ENCODE measurements at regions not wholly inside any gene's neighbourhood (a gene's known extent, or its start where the extent isn't known, plus 50 kb on each side); places are given as distances from the start of the nearest gene placed in this dataset.

DNA sequence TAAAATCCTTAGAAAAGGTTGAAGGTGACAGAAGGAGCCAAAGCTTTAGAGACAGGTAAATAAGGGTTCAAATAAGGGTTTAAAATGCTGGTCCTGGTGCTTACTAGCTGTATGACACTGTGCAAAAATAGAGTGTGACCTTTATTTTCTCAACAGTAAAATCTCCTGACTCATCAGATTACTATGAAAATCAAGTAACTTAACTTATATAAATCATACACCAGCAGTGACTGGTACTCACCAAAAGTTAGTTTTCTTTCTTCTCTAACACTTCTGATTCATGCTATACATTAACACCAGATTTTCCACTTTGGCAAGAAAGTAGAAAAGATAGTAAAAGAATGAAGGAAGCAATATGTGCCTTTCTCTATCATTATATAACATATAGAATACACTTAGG lies 205.9 kb upstream of the GBE1 start:
- Histone ChIP-seq H3K27me3 (ENCODE audit: control insufficient read depth, extremely low read depth, insufficient read depth, low read length) (no peaks in the 10 kb centered on the region), H3K36me3 (ENCODE audit: control insufficient read depth in 2 of 2, extremely low read depth in 1 of 2, insufficient read depth in 2 of 2, low read length in 2 of 2) (no peaks in the 10 kb centered on the region), H3K9me3 (ENCODE audit: control insufficient read depth, low read depth, low read length) (no peaks in the 10 kb centered on the region), H3K27ac (ENCODE audit: control insufficient read depth, insufficient read depth, low read length) (no peak overlapping the region), H3K79me2 (ENCODE audit: control insufficient read depth, insufficient read depth, low read length) (no peaks in the 10 kb centered on the region), H3K4me3 (ENCODE audit: control insufficient read depth in 2 of 3, extremely low read depth in 1 of 3, insufficient read depth in 2 of 3, low read depth in 1 of 3, low read length in 3 of 3) (no peak overlapping the region), H3K4me1 (ENCODE audit: control insufficient read depth, extremely low read depth, insufficient read depth, low read length) (no peaks in the 10 kb centered on the region), H2AFZ (ENCODE audit: control insufficient read depth, low read length) (no peak overlapping the region), H3K9me1 (ENCODE audit: control insufficient read depth, extremely low read depth, insufficient read depth, low read length) (no peaks in the 10 kb centered on the region), H3K9ac (ENCODE audit: control insufficient read depth, extremely low read depth, insufficient read depth, low read length) (no peak overlapping the region), H3K4me2 (ENCODE audit: control insufficient read depth, extremely low read depth, insufficient read depth, low read depth, low read length) (no peak overlapping the region), H4K20me1 (ENCODE audit: control insufficient read depth, extremely low read depth, insufficient read depth, low read length) (no peaks in the 10 kb centered on the region)
- DNase-seq (ENCODE audit: low read depth, low spot score) (no peak), FAIRE-seq (no peak)
- dilution Hi-C loops (cut with MboI; ENCODE audit: extremely low pct_ligation_motif_present, low sequenced_read_pairs): no loop called here
- no peak for TF ChIP-seq EZH2 (IDR thresholded peaks at IDR 0.05; ENCODE audit: low read length)
- TF ChIP-seq, protein P1, sequence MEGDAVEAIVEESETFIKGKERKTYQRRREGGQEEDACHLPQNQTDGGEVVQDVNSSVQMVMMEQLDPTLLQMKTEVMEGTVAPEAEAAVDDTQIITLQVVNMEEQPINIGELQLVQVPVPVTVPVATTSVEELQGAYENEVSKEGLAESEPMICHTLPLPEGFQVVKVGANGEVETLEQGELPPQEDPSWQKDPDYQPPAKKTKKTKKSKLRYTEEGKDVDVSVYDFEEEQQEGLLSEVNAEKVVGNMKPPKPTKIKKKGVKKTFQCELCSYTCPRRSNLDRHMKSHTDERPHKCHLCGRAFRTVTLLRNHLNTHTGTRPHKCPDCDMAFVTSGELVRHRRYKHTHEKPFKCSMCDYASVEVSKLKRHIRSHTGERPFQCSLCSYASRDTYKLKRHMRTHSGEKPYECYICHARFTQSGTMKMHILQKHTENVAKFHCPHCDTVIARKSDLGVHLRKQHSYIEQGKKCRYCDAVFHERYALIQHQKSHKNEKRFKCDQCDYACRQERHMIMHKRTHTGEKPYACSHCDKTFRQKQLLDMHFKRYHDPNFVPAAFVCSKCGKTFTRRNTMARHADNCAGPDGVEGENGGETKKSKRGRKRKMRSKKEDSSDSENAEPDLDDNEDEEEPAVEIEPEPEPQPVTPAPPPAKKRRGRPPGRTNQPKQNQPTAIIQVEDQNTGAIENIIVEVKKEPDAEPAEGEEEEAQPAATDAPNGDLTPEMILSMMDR (optimal IDR thresholded peaks at IDR 0.05 in 1 of 3, IDR thresholded peaks at IDR 0.05 in 1 of 3, conservative IDR thresholded peaks at IDR 0.05 in 1 of 3; ENCODE audit: extremely low read depth in 1 of 3, insufficient read depth in 2 of 3, low read length in 3 of 3): no peak

DNA sequence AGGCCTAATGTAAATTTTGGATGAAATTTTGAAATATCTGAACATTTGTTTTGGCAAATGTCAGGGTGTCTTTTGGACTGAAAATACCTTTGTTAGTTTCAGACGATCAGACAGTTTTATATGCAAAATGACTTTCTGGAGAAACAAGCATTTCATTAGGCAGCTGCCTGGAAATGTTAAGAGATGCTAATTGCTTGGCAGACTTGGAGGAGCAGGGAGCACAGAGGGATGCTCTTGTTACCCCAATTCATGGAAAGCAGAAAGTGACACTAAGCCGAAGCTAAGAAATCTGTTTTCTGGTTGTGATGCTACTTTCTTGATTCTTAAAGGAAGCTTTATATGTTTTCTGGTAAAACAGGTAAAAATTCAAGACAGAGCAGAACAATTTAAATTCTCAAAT lies 204.3 kb upstream of the GBE1 start:
- Histone ChIP-seq H3K9ac (ENCODE audit: control insufficient read depth, extremely low read depth, insufficient read depth, low read length) (no peak overlapping the region), H3K79me2 (ENCODE audit: control insufficient read depth, insufficient read depth, low read length) (no peaks in the 10 kb centered on the region), H3K27ac (ENCODE audit: control insufficient read depth, insufficient read depth, low read length) (no peak overlapping the region), H3K9me1 (ENCODE audit: control insufficient read depth, extremely low read depth, insufficient read depth, low read length) (no peaks in the 10 kb centered on the region), H3K4me2 (ENCODE audit: control insufficient read depth, extremely low read depth, insufficient read depth, low read depth, low read length) (no peak overlapping the region), H3K9me3 (ENCODE audit: control insufficient read depth, low read depth, low read length) (no peaks in the 10 kb centered on the region), H2AFZ (ENCODE audit: control insufficient read depth, low read length) (no peak overlapping the region), H3K27me3 (ENCODE audit: control insufficient read depth, extremely low read depth, insufficient read depth, low read length) (no peaks in the 10 kb centered on the region), H3K4me3 (ENCODE audit: control insufficient read depth in 2 of 3, extremely low read depth in 1 of 3, insufficient read depth in 2 of 3, low read depth in 1 of 3, low read length in 3 of 3) (no peak overlapping the region), H4K20me1 (ENCODE audit: control insufficient read depth, extremely low read depth, insufficient read depth, low read length) (no peaks in the 10 kb centered on the region), H3K36me3 (ENCODE audit: control insufficient read depth in 2 of 2, extremely low read depth in 1 of 2, insufficient read depth in 2 of 2, low read length in 2 of 2) (no peaks in the 10 kb centered on the region), H3K4me1 (ENCODE audit: control insufficient read depth, extremely low read depth, insufficient read depth, low read length) (no peaks in the 10 kb centered on the region)
- DNase-seq (ENCODE audit: low read depth, low spot score): no peak
- no peak for FAIRE-seq
- dilution Hi-C loops (cut with MboI; ENCODE audit: extremely low pct_ligation_motif_present, low sequenced_read_pairs): no loop called here
- TF ChIP-seq, protein P1 (optimal IDR thresholded peaks at IDR 0.05 in 1 of 3, IDR thresholded peaks at IDR 0.05 in 1 of 3, conservative IDR thresholded peaks at IDR 0.05 in 1 of 3; ENCODE audit: extremely low read depth in 1 of 3, insufficient read depth in 2 of 3, low read length in 3 of 3): no peak
- TF ChIP-seq EZH2 (IDR thresholded peaks at IDR 0.05; ENCODE audit: low read length): no peak

Measured in keratinocyte (primary cell).